ENCODE measurements at regions not wholly inside any gene's neighbourhood (a gene's known extent, or its start where the extent isn't known, plus 50 kb on each side); places are given as distances from the start of the nearest gene placed in this dataset.
"Not testable (repeated sequence)": the region's sequence is repeated elsewhere in the genome, so short reads cannot be mapped to it uniquely, and the experiment has no call there.

- peaks cover 39% of the 10 kb centered on the region for H3K36me3 Mint-ChIP-seq (ENCODE audit: low read depth)
- peak overlapping the region; percentile 61 for H3K4me3 Mint-ChIP-seq
- peaks cover 16% of the 10 kb centered on the region for H3K9me3 Mint-ChIP-seq
- TF ChIP-seq, protein P1, sequence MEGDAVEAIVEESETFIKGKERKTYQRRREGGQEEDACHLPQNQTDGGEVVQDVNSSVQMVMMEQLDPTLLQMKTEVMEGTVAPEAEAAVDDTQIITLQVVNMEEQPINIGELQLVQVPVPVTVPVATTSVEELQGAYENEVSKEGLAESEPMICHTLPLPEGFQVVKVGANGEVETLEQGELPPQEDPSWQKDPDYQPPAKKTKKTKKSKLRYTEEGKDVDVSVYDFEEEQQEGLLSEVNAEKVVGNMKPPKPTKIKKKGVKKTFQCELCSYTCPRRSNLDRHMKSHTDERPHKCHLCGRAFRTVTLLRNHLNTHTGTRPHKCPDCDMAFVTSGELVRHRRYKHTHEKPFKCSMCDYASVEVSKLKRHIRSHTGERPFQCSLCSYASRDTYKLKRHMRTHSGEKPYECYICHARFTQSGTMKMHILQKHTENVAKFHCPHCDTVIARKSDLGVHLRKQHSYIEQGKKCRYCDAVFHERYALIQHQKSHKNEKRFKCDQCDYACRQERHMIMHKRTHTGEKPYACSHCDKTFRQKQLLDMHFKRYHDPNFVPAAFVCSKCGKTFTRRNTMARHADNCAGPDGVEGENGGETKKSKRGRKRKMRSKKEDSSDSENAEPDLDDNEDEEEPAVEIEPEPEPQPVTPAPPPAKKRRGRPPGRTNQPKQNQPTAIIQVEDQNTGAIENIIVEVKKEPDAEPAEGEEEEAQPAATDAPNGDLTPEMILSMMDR (IDR thresholded peaks at IDR 0.05): no peak
- peaks cover 86% of the 10 kb centered on the region for H3K4me1 Mint-ChIP-seq
- no peaks in the 10 kb centered on the region for H3K27me3 Mint-ChIP-seq (ENCODE audit: low read depth, poor library complexity)
- peak overlapping the region; percentile 79 for H3K27ac Mint-ChIP-seq
- DNase-seq: no peak
Measured at GRCh38 chr6:21752054-21752811, 158.7 kb downstream of the SOX4 start.

GRCh38 chr6:21753241-21754108 lies 159.9 kb downstream of the SOX4 start:
- Mint-ChIP-seq H3K27ac (peak overlapping the region; percentile 91), H3K27me3 (ENCODE audit: low read depth, poor library complexity) (no peaks in the 10 kb centered on the region), H3K36me3 (ENCODE audit: low read depth) (peaks cover 46% of the 10 kb centered on the region), H3K9me3 (peaks cover 22% of the 10 kb centered on the region), H3K4me3 (peak overlapping the region; percentile 52), H3K4me1 (peaks cover 76% of the 10 kb centered on the region)
- TF ChIP-seq, protein P1 (IDR thresholded peaks at IDR 0.05): no peak
- no peak for DNase-seq

GRCh38 chr6:21754891-21755290 lies 161.3 kb downstream of the SOX4 start:
- no peak for DNase-seq
- Mint-ChIP-seq H3K36me3 (ENCODE audit: low read depth) (peaks cover 60% of the 10 kb centered on the region), H3K4me3 (no peak overlapping the region), H3K9me3 (peaks cover 26% of the 10 kb centered on the region), H3K27me3 (ENCODE audit: low read depth, poor library complexity) (no peaks in the 10 kb centered on the region), H3K27ac (peak overlapping the region; percentile 39), H3K4me1 (peaks cover 62% of the 10 kb centered on the region)
- TF ChIP-seq, protein P1 (IDR thresholded peaks at IDR 0.05): no peak

DNA sequence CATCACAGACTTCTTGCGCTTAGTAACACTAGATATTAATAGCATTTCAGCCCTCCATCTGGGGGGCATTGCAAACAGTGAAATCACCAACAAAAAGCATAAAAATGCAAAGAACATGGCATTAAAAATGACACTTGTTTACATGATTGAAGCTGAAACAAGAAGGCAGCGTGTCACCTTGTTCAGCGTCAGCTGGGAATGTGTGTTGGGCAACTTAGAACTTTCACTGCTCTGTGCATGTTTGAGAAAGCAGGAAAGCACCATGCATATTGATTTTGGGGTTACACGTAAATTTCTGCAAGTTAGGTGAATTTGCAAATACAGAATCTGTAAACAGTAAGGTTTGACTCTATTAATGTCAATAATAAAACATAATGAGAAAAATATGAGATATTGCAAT lies 162.9 kb downstream of the SOX4 start:
- TF ChIP-seq, protein P1 (IDR thresholded peaks at IDR 0.05): no peak
- Mint-ChIP-seq H3K27me3 (ENCODE audit: low read depth, poor library complexity) (peaks cover 4% of the 10 kb centered on the region), H3K9me3 (peaks cover 34% of the 10 kb centered on the region), H3K4me1 (peaks cover 46% of the 10 kb centered on the region), H3K4me3 (no peak overlapping the region), H3K27ac (peak overlapping the region; percentile 66), H3K36me3 (ENCODE audit: low read depth) (peaks cover 72% of the 10 kb centered on the region)
- no peak for DNase-seq

DNA sequence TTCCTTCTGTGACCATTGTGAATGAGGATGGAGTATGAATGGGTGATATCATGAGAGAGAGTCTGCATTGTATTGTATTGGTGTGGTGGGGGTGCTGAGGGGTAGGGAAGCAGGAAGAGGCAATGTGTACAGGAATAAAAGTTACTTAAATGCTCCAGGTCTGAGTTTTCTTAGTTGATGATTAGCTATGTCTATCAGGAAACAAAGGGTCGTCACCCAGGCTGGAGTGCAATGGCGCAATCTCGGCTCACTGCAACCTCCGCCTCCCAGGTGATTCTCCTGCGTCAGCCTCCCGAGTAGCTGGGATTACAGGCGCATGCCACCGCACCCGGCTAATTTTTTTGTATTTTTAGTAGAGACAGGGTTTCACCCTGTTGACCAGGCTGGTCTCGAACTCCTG lies 163.8 kb downstream of the SOX4 start:
- Mint-ChIP-seq H3K27ac (peak overlapping the region; percentile 66), H3K36me3 (ENCODE audit: low read depth) (peaks cover 81% of the 10 kb centered on the region), H3K9me3 (peaks cover 42% of the 10 kb centered on the region), H3K4me1 (peaks cover 44% of the 10 kb centered on the region)
- not testable (repeated sequence) for DNase-seq; H3K4me3 Mint-ChIP-seq; H3K27me3 Mint-ChIP-seq (ENCODE audit: low read depth, poor library complexity)

- DNase-seq: no peak
- H3K27ac Mint-ChIP-seq: no peak overlapping the region
- peaks cover 86% of the 10 kb centered on the region for H3K36me3 Mint-ChIP-seq (ENCODE audit: low read depth)
- H3K9me3 Mint-ChIP-seq: peaks cover 42% of the 10 kb centered on the region
- no peak overlapping the region for H3K4me3 Mint-ChIP-seq
- peaks cover 24% of the 10 kb centered on the region for H3K4me1 Mint-ChIP-seq
- H3K27me3 Mint-ChIP-seq (ENCODE audit: low read depth, poor library complexity): peaks cover 4% of the 10 kb centered on the region
- TF ChIP-seq, protein P1 (IDR thresholded peaks at IDR 0.05): no peak
Measured at GRCh38 chr6:21759721-21760120, 166.2 kb downstream of the SOX4 start.

DNA sequence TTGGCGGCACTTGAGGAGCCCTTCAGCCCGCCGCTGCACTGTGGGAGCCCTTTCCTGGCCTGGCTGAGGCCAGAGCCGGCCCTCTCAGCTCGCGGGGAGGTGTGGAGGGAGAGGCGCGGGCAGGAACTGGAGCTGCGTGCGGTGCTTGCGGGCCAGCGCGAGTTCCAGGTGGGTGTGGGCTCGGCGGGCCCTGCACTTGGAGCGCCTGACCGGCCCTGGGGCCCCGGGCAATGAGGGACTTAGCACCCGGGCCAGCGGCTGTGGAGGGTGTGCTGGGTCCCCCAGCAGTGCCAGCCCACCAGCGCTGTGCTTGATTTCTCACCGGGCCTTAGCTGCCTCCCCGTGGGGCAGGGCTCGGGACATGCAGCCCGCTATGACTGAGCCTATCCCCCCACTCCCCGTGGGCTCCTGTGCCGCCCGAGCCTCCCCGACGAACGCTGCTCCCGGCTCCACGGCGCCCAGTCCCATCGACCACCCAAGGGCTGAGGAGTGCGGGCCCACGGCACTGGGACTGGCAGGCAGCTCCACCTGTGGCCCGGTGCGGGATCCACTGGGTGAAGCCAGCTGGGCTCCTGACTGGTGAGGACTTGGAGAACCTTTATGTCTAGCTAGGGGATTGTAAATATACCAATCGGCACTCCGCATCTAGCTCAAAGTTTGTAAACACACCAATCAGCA lies 167.6 kb downstream of the SOX4 start:
- H3K27ac Mint-ChIP-seq; H3K4me3 Mint-ChIP-seq; DNase-seq; H3K27me3 Mint-ChIP-seq (ENCODE audit: low read depth, poor library complexity): not testable (repeated sequence)
- Mint-ChIP-seq H3K4me1 (peaks cover 18% of the 10 kb centered on the region), H3K36me3 (ENCODE audit: low read depth) (peaks cover 87% of the 10 kb centered on the region), H3K9me3 (peaks cover 35% of the 10 kb centered on the region)
